Transverse colon (tissue), 4 donors: ENCODE measurements at regions not wholly inside any gene's neighbourhood (a gene's known extent, or its start where the extent isn't known, plus 50 kb on each side); places are given as distances from the start of the nearest gene placed in this dataset.

Experiments used
- CTCF ChIP-seq, 5 experiments: fragments of 200-600 bp in 3 of 5; fragments of 450-650 bp in 2 of 5; sonication (generic) in 3 of 5; IDR thresholded peaks; 1 replicate in 2 of 5; 2 replicates in 3 of 5; pipeline ENCODE4 v1.5.1; 2016 to 2017; ENCODE audit warnings: antibody characterized with exemption in 5 of 5, inconsistent platforms in 3 of 5, mild to moderate bottlenecking in 2 of 5, moderate library complexity in 1 of 5
- EP300 ChIP-seq: sonication (generic); formaldehyde crosslinking; IDR thresholded peaks from one replicate; pipeline ENCODE4 v1.6.1; 2017; ENCODE audit warnings: antibody characterized with exemption, low read depth
- POLR2A ChIP-seq: fragments of 450-650 bp; IDR thresholded peaks from one replicate; pipeline ENCODE4 v1.6.1; 2016; ENCODE audit warnings: antibody characterized with exemption, mild to moderate bottlenecking, moderate library complexity
- POLR2AphosphoS5 ChIP-seq, 3 donors: sonication (generic); formaldehyde crosslinking; IDR thresholded peaks; one replicate each; pipeline ENCODE4 v1.6.1; 2016; ENCODE audit warnings: antibody characterized with exemption in 3 of 3

- TF ChIP-seq CTCF (IDR thresholded peaks at IDR 0.05) (no peak), POLR2A (no peak), EP300 (no peak), POLR2AphosphoS5 (IDR thresholded peaks at IDR 0.05) (no peak)
Measured at GRCh38 chr1:100614570-100614969, 76.6 kb downstream of the GPR88 start.
